NB4 (cell line): ENCODE measurements at regions not wholly inside any gene's neighbourhood (a gene's known extent, or its start where the extent isn't known, plus 50 kb on each side); places are given as distances from the start of the nearest gene placed in this dataset.

Experiments used
- CTCF ChIP-seq: IDR thresholded peaks from one replicate; pipeline ENCODE4 v1.5.1; 2012; ENCODE audit warnings: low read depth, low read length
- MAX ChIP-seq: IDR thresholded peaks from 2 replicates; pipeline ENCODE4 v1.6.1; 2011; ENCODE audit warnings: low read depth, low read length

- TF ChIP-seq CTCF, result no peak
- no peak for TF ChIP-seq MAX
Measured at GRCh38 chr13:58025821-58026220, 394.3 kb downstream of the PCDH17 start.
